ENCODE measurements at regions not wholly inside any gene's neighbourhood (a gene's known extent, or its start where the extent isn't known, plus 50 kb on each side); places are given as distances from the start of the nearest gene placed in this dataset.

DNA sequence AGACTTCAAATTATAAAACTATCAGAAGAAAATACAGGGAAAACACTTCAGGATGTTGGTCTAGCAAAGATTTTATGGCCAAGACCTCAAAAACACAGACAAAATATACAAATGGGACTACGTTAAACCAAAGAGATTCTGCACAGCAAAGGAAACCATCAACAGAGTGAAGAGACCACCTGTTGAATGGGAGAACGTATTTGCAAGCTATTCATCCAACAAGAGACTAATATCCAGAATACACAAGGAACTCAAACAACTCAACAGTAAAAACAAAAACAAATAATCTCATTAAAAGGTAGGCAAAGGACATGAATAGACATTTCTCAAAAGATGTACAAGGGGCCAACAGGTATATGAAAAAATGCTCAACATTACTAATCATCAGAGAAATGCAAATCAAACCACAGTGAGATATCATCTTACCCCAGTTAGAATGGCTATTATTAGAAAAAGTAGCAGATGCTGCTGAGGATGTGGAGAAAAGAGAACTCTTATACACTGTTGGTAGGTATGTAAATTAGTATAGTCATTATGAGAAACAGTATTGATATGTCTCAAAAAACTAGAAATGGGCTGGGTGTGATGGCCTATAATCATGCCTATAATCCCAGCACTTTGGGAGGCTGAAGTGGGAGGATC, 112.6 kb downstream of the LRIG2 start:
- H3K9me3 Mint-ChIP-seq = no peaks in the 10 kb centered on the region
- H3K27ac Mint-ChIP-seq = no peak overlapping the region
- peaks cover 0 to 1% of the 10 kb centered on the region in 2 donors for H3K36me3 Mint-ChIP-seq (ENCODE audit: insufficient read depth in 2 of 2)
- H3K4me1 Mint-ChIP-seq (ENCODE audit: low read depth) = peaks cover 5% of the 10 kb centered on the region
- peaks cover 22% of the 10 kb centered on the region for H3K27me3 Mint-ChIP-seq (ENCODE audit: low read depth)
- ATAC-seq (replicated peaks in 1 of 2) (peak in 1 of 2 donors; percentile 17), DNase-seq (no peak)
- H3K4me3 Mint-ChIP-seq = no peak overlapping the region

DNA sequence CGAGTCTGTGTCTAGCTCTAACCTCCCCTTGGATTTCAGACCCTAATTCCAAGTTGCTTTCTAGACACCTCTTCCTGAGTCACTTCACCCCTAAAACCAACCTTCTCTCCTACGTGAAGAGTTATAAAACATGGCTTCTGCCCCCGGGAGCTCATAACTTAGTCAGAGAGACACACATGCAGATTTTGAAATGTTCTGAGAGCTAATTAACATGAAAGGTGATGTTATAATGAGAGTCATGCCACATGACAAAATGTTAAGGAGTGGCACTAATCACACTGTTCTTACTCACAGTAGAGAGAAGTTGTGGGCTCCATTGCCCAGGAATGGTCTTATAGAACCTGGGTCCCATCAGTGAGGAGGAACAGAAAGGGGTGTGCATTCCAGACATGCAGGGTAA, 117.1 kb downstream of the LRIG2 start:
- peaks cover 10% of the 10 kb centered on the region for H3K27me3 Mint-ChIP-seq (ENCODE audit: low read depth)
- ATAC-seq (replicated peaks in 1 of 2) = no peak
- peaks cover 12% of the 10 kb centered on the region for H3K4me1 Mint-ChIP-seq (ENCODE audit: low read depth)
- no peak overlapping the region for H3K4me3 Mint-ChIP-seq
- H3K36me3 Mint-ChIP-seq (ENCODE audit: insufficient read depth in 2 of 2) = peaks cover 1 to 5% of the 10 kb centered on the region in 2 donors
- peaks cover 5 to 7% of the 10 kb centered on the region in 2 donors for H3K9me3 Mint-ChIP-seq
- H3K27ac Mint-ChIP-seq = no peak overlapping the region
- no peak for DNase-seq

DNA sequence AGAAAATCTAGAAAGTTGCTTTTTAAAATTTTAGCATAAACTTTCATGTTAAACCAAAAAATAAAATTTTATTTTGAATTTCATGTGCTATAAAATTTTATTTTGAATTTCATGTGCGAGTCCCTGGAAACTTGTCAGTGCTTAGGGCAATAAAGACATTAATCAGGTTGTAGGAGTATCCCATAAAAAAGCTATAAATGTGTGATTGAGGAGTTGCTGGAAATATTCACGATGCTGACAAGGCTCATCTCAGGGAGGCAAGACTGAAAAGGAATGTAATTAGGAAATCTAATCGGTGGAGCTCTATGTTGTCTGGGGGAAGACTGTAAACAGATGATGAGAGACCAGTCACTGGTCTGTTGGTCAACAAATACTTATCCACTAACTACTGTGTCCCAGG, 117.9 kb downstream of the LRIG2 start:
- DNase-seq (no peak), ATAC-seq (replicated peaks in 1 of 2) (no peak)
- H3K4me1 Mint-ChIP-seq (ENCODE audit: low read depth) = peaks cover 7% of the 10 kb centered on the region
- no peak overlapping the region for H3K4me3 Mint-ChIP-seq
- peaks cover 1 to 5% of the 10 kb centered on the region in 2 donors for H3K36me3 Mint-ChIP-seq (ENCODE audit: insufficient read depth in 2 of 2)
- H3K27ac Mint-ChIP-seq = no peak overlapping the region
- peaks cover 5 to 7% of the 10 kb centered on the region in 2 donors for H3K9me3 Mint-ChIP-seq
- peaks cover 10% of the 10 kb centered on the region for H3K27me3 Mint-ChIP-seq (ENCODE audit: low read depth)

DNA sequence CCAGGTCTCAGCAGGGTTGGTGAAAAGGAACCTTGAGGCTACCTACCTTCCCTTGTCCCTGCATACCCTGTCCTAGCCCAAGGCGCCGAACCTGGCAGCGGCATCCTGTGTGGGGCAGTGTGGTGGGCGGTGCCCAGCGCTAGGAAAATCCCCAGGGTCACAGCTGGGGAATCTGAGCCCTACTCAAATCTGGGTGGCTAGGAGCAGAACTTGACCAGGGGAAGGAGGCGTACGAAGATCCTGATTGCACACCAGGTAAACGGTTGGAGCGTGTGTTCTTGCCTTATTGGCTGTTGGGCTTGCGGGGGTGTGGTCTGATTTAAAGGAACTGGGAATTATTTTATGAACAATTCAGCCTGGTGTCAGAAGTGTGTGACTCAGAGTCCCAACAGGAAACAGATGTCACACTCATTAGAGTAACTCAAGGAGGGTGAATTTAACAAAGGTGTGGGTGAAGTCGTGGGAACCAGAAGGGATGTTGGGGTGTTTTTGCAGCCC, 118.6 kb downstream of the LRIG2 start:
- Mint-ChIP-seq H3K27ac (no peak overlapping the region), H3K27me3 (ENCODE audit: low read depth) (peaks cover 10% of the 10 kb centered on the region), H3K4me1 (ENCODE audit: low read depth) (peaks cover 7% of the 10 kb centered on the region), H3K4me3 (no peak overlapping the region), H3K9me3 (peaks cover 5 to 7% of the 10 kb centered on the region in 2 donors), H3K36me3 (ENCODE audit: insufficient read depth in 2 of 2) (peaks cover 1 to 5% of the 10 kb centered on the region in 2 donors)
- ATAC-seq (replicated peaks in 1 of 2) = no peak
- no peak for DNase-seq

DNA sequence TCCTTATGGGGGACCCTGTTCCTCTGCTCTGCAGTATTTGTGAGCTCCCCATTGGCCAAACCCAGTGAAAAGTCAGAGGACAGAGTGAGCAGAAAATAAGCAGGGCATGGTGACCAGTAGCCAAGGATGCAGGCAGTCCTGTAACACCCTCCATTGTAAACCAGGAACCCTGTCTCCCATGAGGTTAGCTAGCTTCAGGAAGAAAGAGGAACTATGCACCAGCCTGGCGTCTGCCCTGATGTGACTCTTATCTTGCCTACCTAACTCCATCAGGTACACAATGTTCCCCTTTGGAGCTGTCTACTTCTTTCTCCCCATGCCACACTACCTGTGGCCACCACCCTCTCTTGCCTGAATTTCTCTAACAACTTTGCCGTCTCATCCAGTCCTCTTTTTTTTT, 119.2 kb downstream of the LRIG2 start:
- peaks cover 1 to 5% of the 10 kb centered on the region in 2 donors for H3K36me3 Mint-ChIP-seq (ENCODE audit: insufficient read depth in 2 of 2)
- H3K4me1 Mint-ChIP-seq (ENCODE audit: low read depth) = peaks cover 7% of the 10 kb centered on the region
- no peak overlapping the region for H3K27ac Mint-ChIP-seq
- DNase-seq = no peak
- H3K9me3 Mint-ChIP-seq = peaks cover 5 to 7% of the 10 kb centered on the region in 2 donors
- ATAC-seq (replicated peaks in 1 of 2) = no peak
- H3K4me3 Mint-ChIP-seq = no peak overlapping the region
- H3K27me3 Mint-ChIP-seq (ENCODE audit: low read depth) = peaks cover 10% of the 10 kb centered on the region

DNA sequence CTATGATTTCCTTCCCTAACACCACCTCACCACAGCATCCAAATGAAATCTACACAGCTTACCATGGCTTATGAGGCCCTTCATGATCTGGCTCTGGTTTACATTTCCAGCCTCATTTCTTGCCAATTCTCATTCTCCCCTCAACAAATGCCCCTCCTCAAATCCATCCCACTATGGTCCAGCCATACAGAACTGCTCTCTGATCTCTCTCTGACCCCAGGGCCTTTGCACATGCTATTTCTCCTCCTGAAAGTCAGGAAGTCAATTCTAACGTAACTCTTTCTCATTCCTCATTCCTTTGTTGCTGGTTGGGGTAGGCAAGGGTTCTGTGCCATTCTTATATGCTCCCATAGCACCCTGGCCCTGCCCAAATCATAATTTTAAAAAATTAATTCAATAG, 120.0 kb downstream of the LRIG2 start:
- DNase-seq = no peak
- ATAC-seq (replicated peaks in 1 of 2) = no peak

DNA sequence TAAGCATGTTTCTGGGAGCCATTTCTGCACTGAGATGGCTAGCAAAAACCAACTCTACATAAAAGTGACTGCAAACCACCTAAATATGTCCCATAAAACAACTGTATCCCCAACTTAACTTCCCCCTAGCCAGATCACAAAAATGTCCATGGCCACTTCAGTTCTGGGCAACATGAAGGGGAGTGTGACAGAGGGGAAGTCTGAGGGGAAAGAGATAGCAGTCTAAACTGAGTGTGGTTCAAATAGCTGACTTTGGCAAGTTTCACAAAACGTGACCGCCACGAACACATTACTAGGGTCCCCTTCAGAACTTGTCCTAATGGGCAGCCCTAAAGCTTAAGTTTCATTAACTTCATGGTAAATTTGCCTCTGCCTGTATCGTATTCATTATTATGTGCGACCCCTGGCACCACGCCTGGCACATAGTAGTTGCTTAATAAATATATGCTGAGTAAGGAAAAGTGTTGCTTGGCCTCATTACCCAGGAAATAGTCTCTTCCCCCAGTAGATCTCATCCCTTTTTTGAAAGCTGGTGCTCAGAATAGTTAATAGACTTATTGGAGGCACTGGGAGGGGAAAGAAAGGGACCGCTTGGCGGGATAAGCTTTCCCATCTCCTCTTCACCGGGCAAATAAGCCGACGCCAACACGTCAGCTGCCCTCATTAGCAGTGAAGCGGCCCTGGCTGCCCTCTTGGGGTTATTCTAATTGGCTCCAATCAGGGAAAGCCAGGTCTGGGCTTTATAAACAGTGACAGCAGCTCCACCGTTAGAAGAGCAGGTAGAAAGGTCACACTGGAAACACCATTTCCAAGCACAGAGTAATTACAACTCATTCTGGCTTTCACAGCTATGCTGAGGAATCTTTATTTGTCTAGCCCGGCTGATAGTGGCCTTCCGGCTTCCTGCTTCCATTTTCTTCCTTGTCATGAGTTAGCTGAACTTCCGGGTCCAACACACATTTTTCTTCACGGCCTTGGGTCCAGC, 122.1 kb downstream of the LRIG2 start:
- peaks cover 5 to 7% of the 10 kb centered on the region in 2 donors for H3K9me3 Mint-ChIP-seq
- no peak overlapping the region for H3K4me3 Mint-ChIP-seq
- peaks cover 7% of the 10 kb centered on the region for H3K4me1 Mint-ChIP-seq (ENCODE audit: low read depth)
- H3K36me3 Mint-ChIP-seq (ENCODE audit: insufficient read depth in 2 of 2) = peaks cover 1 to 5% of the 10 kb centered on the region in 2 donors
- peaks cover 3% of the 10 kb centered on the region for H3K27me3 Mint-ChIP-seq (ENCODE audit: low read depth)
- no peak overlapping the region for H3K27ac Mint-ChIP-seq
- no peak for ATAC-seq (replicated peaks in 1 of 2)
- DNase-seq = no peak

More for the DNA sequence above, 120.0 kb downstream of the LRIG2 start:
- Mint-ChIP-seq H3K27me3 (ENCODE audit: low read depth) (peaks cover 10% of the 10 kb centered on the region), H3K4me1 (ENCODE audit: low read depth) (peaks cover 7% of the 10 kb centered on the region), H3K27ac (no peak overlapping the region), H3K4me3 (no peak overlapping the region), H3K36me3 (ENCODE audit: insufficient read depth in 2 of 2) (peaks cover 1 to 5% of the 10 kb centered on the region in 2 donors), H3K9me3 (peaks cover 5 to 7% of the 10 kb centered on the region in 2 donors)

DNA sequence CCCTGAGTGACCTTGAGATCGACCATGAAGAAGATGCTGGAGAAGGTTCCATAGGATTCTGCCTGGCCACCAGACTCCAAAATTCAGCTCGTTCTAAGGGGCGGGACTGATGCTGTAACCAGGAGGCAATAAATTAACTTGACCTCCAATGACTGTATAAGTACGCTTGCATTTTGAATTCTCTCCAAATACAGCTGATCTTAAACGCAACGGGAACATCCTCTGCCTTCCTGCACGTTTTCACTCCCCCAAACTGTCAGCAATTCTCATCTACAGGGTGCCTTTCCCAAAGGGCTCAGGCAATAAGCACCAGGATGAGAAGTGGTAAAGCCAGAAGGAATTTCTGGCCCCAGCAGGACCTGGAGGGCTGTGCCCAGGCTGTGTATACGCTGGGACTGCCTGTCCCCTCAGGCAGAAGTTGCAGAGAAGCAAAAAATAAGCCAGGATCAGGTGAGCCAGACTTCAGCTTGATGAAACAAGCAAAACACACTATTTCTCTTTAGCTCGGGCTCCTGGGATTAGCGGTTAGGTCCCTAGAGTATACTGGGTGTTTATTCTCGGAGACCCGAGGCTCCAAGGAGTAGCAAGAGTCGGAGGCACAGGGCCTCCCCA, 124.8 kb downstream of the LRIG2 start:
- H3K4me1 Mint-ChIP-seq (ENCODE audit: low read depth) = no peaks in the 10 kb centered on the region
- ATAC-seq (replicated peaks in 1 of 2) = no peak

DNA sequence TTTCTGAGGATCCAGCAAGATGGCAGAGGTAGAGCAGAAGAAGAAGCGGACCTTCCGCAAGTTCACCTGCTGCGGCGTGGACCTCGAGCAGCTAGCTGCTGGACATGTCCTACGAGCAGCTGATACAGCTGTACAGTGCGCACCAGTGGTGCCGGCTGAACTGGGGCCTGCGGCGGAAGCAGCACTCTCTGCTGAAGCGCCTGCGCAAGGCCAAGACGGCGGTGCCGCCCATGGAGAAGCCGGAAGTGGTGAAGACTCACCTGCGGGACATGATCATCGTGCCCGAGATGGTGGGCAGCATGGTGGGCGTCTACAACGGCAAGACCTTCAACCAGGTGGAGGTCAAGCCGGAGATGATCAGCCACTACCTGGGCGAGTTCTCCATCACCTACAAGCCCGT, 125.8 kb downstream of the LRIG2 start:
- H3K4me3 Mint-ChIP-seq = no peak overlapping the region
- H3K9me3 Mint-ChIP-seq = no peaks in the 10 kb centered on the region
- no peak for ATAC-seq (replicated peaks in 1 of 2)
- H3K4me1 Mint-ChIP-seq (ENCODE audit: low read depth) = no peaks in the 10 kb centered on the region
- no peak overlapping the region for H3K27ac Mint-ChIP-seq
- no peaks in the 10 kb centered on the region for H3K36me3 Mint-ChIP-seq (ENCODE audit: insufficient read depth in 2 of 2)
- H3K27me3 Mint-ChIP-seq (ENCODE audit: low read depth) = no peaks in the 10 kb centered on the region
- no peak for DNase-seq

More for the DNA sequence above, 124.8 kb downstream of the LRIG2 start:
- no peak for DNase-seq
- no peaks in the 10 kb centered on the region for H3K27me3 Mint-ChIP-seq (ENCODE audit: low read depth)
- H3K9me3 Mint-ChIP-seq = peaks cover 5 to 6% of the 10 kb centered on the region in 2 donors
- H3K27ac Mint-ChIP-seq = no peak overlapping the region
- H3K36me3 Mint-ChIP-seq (ENCODE audit: insufficient read depth in 2 of 2) = peaks cover 0 to 5% of the 10 kb centered on the region in 2 donors
- H3K4me3 Mint-ChIP-seq = no peak overlapping the region

DNA sequence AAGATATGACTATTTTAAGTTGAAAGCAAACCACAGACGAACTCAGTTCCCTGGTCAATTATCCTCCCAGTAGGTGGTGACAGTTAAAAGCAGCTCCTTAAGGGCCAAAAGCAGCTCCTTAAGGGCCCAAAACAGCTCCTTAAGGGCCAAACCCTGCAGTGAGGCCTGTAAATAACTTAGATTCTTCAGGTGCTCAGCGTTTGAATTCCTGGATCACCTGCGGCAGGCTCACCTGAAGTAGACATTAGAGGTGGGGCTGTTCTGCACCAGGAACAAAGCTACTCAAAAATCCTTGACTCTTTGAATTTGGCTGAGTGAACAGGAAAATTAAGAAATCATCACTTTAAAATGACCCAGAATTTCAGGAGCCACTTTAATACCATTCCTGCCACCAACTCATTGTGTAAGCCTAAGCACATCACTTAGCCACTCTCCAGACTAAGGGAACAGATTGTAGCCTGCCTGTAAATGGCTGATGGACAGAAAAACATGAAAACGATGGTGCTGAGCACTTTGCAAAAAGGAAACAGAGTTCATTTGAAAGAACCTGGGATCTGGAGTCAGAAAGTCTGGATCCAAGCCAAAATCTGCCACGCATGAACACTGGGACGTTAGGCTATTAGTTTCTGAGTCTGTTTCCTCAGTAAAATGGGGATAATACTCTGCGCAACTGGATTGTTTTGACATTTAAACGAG, 126.9 kb downstream of the LRIG2 start:
- Mint-ChIP-seq H3K27me3 (ENCODE audit: low read depth) (peaks cover 9% of the 10 kb centered on the region), H3K9me3 (peaks cover 0 to 3% of the 10 kb centered on the region in 2 donors), H3K27ac (no peak overlapping the region), H3K36me3 (ENCODE audit: insufficient read depth in 2 of 2) (no peaks in the 10 kb centered on the region), H3K4me1 (ENCODE audit: low read depth) (no peaks in the 10 kb centered on the region), H3K4me3 (no peak overlapping the region)
- ATAC-seq (replicated peaks in 1 of 2) = no peak
- no peak for DNase-seq

DNA sequence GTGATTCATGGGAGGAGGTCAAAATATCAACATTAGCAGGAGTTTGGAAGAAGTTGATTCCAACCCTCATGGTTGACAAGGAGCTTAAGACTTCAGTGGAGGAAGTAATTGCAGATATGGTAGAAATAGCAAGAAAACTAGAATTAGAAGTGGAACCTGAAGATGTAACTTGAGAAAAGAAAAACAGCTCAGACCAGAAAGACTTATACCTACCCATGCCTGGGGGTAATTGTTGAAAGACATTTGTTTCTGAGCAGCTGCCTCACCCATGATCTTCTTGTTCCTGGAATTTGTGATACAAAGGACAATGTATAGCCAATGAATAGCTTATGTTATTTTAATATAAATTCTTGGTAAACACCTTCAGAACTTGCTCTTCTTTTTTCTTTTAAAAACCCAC, 128.6 kb downstream of the LRIG2 start:
- Mint-ChIP-seq H3K27me3 (ENCODE audit: low read depth) (peaks cover 11% of the 10 kb centered on the region), H3K4me1 (ENCODE audit: low read depth) (no peaks in the 10 kb centered on the region), H3K27ac (no peak overlapping the region), H3K9me3 (peaks cover 0 to 4% of the 10 kb centered on the region in 2 donors), H3K36me3 (ENCODE audit: insufficient read depth in 2 of 2) (no peaks in the 10 kb centered on the region), H3K4me3 (no peak overlapping the region)
- DNase-seq (no peak), ATAC-seq (replicated peaks in 1 of 2) (no peak)

DNA sequence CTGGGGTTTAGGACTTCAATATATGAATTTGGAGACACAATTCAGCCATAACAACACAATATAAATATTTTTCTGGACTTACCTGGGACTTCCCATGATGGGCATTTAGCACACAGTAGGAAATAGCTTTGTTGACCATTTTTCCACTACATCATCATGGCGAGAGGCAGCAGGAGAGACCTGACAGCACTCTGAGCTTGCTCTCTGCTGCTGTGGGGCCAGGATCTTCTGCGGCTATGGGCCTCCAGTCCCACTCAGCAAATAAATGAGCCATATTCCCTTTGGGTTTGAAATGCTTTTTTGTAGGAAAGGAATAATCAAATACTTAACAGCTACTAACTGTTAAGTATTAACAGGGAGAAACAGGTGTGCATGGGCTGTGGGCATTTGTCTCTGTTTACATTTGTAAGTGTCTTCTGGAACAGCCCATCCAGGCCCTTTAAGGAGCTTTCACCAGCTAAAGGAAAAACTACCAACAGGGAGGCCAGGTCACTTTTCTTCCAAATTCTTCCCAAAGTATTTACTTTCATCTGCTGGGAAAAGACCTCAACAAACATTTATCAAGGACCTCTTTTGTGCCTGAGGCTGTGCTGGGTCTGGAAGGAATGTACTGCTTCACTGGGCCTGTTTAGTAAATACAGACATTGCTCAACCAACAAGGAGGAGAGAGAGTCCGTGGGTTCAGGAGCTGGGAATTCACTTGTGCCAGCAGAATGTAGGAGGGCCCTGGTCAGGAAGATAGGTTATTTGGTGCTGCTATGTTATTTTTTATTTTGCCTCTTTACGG, 133.2 kb downstream of the LRIG2 start:
- Mint-ChIP-seq H3K4me1 (ENCODE audit: low read depth) (no peaks in the 10 kb centered on the region), H3K36me3 (ENCODE audit: insufficient read depth in 2 of 2) (no peaks in the 10 kb centered on the region), H3K27me3 (ENCODE audit: low read depth) (peaks cover 21% of the 10 kb centered on the region), H3K9me3 (peaks cover 0 to 4% of the 10 kb centered on the region in 2 donors), H3K27ac (no peak overlapping the region), H3K4me3 (no peak overlapping the region)
- ATAC-seq (replicated peaks in 1 of 2) (no peak), DNase-seq (no peak)
